ENCODE measurements at regions not wholly inside any gene's neighbourhood (a gene's known extent, or its start where the extent isn't known, plus 50 kb on each side); places are given as distances from the start of the nearest gene placed in this dataset.

GRCh38 chr10:55348534-55348933 is 547.5 kb upstream of the PCDH15 start:
- TF ChIP-seq CTCF (IDR thresholded peaks at IDR 0.05), result no peak
- no peak for TF ChIP-seq POLR2A (IDR thresholded peaks at IDR 0.05)

All from uterus (tissue), 2 donors.